HG02571 (cell line): ENCODE measurements at regions not wholly inside any gene's neighbourhood (a gene's known extent, or its start where the extent isn't known, plus 50 kb on each side); places are given as distances from the start of the nearest gene placed in this dataset.

Experiments used
- ATAC-seq: cut with Tn5 transposase; IDR thresholded peaks from one replicate; pipeline ENCODE4 v1.9.1; 2021; ENCODE audit warnings: mild to moderate bottlenecking, moderate library complexity; ENCODE audit not compliant: unreplicated experiment

DNA sequence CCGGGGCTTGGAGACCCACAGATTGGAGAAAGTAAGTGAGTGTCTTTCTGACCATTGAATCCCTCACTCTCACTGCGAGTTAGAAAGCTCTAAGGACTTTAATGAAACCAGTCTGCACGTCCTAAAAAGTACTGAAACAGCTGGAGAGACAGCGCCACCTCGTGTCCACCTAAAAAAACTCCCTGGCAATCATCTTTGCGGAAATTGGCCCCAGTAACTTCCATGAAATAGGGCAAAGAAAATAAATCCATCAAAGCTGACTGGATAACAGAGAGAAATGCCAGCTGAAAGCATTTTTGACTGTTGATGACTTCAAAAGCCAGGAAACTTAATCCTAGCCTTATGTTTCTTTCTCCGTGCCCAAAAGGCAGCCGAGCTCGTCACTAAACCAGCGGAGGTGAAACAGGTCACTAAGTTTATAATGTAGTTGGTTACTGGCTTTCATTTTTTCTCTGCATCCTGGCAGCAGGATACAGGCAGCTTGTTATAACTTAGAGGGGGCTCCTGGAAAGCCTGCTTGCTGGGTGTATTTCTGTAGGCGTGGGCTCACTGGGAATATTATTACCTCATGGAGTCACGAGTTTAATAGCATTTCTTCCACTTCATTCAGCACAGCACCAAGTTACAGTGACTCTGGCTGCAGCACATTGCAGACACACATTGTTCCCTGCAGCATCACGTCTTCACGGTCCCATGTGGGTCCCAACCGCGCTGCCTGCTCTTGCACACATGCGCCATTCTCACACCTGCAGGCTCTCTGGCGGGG is 266.5 kb downstream of the HRH4 start:
- ATAC-seq: no peak

DNA sequence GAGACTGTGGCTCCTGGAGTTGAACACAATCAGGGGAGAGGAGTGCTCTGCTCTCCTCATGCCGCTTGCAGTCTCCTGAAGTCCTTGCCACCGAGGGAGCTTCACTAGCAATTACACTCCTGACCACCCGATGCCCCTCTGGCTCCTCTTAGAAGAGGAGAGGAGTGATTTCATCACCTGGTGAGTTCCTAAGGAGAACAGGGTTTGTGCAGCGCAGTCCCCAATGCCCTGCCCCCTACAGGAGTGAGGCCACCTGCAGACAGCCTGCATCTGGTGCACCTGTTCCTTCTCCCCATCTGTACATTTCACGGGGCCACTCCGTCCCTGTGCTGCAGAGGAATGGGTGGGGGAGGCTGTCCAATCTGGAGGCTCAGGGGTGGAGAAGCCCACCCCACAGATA is 267.2 kb downstream of the HRH4 start:
- no peak for ATAC-seq

DNA sequence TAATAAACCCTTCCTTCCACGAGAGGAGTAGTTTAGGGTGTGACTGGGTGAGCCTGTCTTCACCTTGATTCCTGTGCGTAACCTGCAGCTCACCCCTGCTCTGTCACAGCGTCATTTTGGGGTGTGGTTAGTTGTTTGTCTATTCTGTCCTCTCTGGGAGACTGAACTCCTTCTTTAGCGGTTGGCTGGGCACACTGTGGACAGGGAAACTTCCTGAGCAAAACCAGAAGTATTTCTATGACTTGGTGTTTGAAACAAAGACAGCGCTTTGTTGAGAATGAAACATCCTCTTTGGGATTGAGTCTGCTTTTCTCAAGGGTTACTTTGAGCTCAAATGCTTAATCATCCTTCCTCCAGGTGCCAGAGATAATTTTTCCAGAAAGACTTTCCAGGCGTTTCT is 270.7 kb downstream of the HRH4 start:
- no peak for ATAC-seq

DNA sequence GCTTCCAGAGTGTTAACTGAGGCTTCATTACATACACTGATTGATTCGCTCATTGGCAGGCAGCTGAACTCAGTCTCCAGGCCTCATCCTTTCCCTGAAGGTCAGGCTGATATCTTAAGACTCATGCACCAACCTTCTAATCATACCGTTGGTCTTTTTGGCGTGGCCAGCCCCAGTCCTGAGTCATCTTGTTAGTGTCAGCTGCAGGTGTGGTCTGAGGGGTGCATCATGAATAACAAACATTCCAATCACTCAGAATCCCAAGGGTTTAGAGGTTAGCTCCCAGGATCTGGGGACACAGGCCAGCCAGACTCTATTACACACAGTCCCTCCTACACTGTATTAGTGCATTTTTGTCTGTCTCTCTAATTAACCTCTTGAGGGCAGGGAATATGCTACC is 271.5 kb downstream of the HRH4 start:
- no peak for ATAC-seq

DNA sequence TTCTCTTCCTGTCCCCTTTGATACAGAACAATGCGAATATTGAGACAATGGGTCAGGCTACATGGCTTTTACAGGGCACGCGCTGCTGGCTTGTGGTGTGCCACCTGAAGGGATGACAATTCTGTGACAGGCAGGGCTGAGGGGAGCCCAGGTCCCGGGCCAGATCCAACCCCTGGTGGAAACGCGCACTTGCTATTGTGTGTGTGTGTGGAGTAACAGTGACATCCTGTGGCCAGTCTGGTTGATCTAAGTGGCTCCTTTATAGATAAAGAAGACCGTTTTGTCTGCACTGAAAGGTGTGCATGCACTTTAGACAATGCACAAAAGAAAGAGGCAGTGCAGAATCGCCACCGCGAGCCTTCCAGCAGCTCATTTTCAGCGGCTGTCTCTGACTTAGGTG is 273.6 kb downstream of the HRH4 start:
- ATAC-seq: no peak

DNA sequence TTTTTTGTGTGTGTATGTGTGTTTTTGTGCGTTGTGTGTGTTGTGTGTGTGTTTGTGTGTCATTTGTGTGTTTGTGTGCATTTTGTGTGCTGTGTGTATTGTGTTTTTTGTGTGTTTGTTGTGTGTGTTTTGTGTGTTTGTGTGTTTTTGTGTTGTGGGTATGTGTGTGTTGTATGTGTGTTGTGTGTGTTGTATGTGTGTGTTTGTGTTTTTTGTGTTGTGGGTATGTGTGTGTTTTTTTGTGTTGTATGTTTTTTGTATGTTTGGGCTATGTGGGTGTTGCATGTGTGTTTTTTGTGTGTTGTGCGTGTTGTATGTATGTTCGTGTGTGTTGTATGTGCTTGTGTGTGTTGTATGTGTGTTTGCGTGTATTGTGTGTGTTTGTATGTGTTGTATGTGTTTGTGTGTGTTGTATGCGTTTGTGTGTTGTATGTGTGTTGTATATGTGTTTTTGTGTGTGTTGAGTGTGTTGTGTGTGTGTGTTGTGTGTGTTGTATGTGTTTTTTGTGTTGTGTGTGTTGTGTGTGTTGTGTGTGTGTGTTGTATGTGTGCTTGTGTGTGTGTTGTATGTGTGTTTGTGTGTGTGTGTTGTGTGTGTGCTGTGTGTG is 275.3 kb downstream of the HRH4 start:
- ATAC-seq: no peak

DNA sequence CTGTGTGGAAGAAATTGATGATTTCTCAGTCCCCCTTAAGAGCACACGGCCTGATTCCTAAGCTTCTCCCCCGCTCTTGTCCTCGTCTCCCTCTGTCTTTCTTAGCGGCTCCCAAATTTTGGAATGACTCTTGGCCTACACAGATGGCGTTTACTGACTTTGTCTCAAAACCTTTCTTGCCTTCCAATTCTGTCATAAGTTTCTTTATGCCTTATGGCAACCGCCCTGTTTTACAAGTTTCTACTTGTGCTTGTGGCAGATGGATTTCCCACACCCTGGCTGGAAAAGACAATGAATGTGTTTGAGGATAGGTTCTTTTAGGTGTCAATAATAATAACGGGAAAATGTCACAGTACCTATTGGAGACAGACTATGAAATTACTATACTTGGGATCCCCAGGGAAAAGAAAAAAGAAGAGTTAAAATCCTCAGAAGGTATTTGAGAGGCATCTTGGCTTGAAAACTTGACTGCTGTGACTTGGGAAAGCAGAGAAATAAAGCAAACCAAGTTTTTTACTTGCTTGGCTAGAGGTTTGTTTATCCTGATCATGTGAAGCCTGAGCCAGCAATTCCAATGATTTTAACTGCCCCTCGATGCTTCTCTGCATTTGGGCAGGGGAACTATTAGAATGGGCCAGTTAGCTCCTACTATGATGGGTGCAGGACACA is 276.4 kb downstream of the HRH4 start:
- no peak for ATAC-seq

DNA sequence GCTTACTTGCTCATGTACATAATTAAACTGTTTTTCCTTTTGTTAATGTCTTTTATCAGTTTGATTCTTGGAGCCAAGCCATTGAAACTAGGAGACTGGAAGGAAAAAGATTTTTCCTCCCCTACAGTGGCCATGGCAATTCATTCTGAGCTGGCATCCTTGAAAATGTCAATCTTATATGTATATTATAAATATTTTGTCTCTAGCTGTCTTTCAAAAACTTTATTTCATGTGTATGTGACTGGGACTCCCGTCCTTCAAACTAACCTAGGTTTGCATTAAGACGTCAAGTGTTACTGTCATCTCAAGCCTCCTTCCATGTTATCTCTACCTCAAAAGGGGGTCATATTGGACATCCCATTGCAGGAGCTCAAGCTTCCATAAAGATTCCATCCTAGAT is 280.4 kb downstream of the HRH4 start:
- ATAC-seq: no peak

DNA sequence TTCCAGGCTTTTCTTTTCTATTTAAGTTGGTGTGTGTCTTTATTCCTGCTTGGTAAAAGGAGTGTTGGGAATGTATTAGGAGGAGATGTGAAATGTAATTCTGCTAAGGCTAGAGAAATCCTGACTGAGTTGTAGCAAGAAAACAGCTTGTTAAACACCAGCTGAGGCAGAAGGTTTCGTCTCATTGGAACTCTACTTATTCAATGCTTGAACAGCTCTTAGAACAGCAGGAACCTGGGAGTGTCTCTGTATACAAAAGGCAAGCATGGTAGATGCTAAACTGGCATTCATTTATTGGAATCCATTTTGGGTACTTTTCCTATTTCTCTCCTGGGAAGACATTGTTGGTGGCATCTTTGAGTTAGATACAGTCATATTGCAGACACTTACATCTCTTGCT is 280.9 kb downstream of the HRH4 start:
- ATAC-seq: no peak

DNA sequence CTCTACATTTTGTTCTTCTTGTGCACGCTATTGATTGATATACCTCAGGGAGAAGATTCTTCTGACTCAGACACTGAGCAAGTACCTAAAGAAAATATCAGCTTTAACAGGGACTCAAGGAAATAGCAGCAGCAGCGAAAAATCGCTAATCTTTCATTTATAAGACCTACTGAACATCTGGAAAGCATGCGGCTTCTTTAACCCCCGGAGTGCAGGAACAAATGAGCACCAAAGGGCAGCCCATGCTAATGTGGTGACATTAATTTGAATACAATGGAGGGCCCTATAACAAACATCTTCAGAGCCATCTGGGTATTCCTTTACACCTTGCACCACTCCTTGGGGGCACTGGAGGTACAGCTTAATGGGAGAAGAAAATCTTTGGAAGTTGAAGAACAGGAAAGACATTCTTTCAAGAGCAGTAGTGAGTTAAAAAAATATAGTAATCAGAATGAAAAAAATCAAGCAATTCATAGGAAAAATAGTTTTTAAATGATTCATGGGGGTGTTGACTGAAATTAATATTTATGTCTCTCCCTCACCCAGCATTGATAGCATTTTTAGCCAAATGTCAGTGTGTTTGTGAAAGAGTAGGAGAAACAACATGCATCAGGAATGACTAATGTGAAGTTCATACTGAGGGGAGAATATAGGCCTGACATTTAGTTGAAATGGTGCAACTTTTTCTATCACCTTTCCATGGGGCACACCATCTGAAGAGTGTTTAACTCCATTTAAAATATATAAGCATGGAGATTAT is 281.7 kb downstream of the HRH4 start:
- no peak for ATAC-seq

DNA sequence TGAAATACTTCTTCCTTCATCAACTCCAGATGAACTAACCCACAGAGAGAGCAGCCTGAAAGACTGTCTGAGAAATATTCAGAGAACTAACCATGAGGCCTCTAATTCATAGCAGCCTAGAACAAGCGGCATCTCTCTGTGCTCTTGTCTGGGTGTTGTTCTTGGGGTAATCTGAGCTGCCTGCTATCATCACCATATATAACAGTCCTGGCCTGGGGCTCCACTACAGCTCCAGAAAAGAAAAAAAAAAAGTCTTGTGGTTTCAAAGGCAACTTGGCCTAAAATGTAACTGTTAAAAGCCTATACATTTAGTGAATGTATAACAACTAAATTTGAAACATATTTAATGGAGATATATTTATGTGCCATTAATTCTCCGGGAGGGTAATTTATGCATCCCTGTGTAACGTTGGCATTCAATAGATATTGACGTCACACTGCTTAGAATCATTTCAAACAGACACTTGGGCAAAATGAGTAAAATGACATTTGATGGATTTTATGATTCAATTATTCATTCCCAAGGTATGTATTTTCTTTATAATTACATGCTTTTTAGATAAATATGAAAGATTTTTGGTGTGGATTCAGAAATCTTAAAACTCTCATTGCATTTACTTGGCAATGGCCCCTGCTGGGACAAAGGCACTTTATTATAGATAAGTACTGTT is 294.3 kb downstream of the HRH4 start:
- no peak for ATAC-seq

DNA sequence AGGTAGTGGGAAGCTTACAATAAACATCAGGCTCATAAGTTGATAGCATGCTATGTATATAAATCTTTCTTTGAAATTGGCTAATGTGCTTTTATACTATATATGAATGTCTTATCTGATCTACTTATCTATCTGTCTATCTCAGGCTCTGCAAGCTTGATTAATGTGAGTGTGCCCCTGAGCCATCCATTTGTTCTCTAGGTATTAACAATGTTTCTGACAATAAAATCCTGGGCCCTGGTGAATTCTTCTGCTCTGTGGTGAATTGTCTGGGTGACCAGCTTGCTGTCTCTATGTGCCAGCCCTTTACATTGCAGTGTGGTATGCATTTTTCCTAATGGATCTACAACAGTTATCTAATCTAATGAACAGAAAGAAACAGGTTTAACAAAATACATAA is 295.9 kb downstream of the HRH4 start:
- ATAC-seq: no peak

DNA sequence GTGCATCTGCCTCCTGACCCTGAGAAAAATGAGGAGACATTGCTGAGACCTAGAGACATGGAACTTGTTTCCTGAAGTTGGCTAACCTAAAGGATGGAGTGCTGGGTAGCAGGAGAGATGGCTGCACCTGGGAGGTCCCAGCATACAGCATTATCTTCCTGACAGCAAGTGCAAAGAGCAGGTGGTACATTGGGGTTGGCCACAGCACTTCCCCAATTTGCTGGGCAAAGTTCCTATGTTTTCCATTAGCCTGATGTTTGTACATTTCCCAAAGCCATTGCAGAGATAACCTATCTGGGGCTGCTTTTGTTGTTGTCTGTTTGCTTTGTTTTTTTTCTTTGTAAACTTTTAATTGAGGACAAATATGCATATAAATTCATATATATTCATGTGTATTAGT is 296.7 kb downstream of the HRH4 start:
- ATAC-seq: no peak

DNA sequence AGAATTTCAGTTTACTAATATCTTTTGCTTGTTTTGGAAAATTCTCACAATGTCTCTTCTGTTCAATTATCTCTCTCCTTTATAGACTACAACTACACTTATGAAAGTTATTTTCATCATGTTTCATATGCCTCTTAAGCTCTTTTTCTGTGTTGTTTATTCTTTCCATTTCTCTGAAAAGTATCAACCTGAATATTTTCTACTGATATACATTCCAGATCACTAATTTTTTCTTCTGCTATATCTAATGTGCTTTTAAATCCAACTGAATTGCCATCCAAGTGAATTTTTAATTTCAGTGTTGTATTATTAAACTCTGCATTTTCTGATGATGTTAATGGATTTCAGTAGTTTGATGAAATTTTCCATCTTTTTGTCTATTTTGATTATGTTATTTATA is 301.3 kb downstream of the HRH4 start:
- no peak for ATAC-seq

DNA sequence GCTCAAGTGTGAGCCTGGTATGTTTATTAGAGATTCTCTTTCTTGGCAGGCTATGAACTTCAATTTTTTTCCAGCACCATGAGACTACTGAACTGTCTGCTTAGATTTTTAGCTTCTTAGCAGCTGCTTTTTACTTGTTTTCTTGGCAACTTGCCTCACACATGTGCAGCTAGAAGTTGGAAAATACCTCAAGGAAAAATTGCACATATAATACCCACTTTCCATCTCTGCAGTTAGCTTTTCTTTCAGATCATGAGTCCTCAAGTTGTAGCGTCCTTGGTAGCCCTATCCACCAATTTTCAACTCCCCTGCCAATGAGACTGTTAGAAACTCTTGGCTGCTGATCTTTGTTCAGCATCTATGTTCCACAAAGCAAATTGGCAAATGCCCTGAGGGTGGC is 302.1 kb downstream of the HRH4 start:
- no peak for ATAC-seq

DNA sequence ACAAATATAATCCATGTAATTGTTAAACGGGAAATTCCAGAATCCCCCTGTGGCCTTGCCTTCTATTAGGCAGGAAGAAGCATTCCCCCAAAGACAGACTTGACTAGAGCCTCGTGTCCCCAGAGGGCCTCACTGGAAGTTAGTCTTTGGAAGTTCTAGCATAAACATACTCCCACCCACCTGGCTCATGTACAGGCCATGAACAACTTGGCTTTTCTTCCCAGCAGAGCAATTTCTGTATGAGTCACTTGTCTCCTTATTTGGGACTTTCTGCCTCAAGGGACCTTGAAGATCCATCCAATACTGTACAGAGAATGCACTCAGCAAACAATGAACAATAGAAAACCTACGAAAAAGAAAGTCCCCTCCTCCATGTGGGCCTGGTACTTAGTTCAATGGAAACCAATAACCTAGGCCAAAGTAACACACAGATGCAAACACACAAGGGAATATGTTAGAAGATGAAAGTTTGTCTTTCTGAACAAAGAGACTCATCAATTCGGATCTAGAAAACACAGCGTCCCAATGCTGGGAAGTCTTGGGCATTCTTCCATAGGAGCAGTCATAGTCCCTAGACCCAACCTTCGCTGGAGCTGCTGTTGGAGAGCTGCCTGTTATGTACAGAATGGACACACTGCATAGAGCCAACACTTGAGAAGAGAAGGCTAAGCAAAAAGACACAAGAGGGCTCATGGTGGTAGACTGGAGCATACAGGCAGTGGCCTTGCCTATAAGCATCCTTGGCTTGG is 303.5 kb downstream of the HRH4 start:
- no peak for ATAC-seq

DNA sequence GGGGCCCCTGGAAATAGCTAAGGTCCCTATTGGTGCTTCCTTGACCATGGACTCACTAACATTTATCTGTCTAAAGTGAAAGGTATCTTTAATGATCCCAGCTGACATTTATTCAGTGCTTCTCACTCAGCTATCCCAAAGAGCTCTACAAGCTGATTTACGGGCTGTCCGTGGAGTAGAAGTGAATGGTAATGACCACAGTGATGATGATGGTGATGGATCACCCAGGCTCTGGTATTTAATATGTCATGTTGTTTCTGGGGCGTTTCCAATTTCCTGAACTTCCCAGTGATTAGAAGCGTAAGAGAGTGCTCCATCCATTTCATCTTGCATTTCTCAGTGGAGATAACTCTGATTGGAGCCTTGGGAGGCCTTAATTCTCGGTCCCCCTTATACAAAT is 304.3 kb downstream of the HRH4 start:
- no peak for ATAC-seq

DNA sequence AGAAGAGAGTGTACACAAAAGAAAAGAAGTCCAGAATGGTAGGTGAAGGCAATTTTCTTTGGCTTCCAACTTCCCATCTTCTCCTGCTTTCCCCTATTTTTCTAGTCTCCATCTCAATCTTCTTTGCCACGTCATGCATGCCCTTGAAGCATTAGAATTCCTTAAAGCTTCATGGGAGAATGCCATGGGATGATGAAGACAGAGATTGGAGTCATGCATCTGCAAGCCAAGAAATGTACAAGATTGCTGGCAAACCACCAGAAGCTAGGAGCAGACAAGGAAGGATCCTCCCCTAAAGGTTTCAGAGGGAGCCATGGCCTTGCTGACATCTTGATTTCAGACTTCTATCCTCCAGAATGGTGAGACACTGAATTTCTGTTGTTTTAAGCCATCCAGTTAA is 305.9 kb downstream of the HRH4 start:
- no peak for ATAC-seq

DNA sequence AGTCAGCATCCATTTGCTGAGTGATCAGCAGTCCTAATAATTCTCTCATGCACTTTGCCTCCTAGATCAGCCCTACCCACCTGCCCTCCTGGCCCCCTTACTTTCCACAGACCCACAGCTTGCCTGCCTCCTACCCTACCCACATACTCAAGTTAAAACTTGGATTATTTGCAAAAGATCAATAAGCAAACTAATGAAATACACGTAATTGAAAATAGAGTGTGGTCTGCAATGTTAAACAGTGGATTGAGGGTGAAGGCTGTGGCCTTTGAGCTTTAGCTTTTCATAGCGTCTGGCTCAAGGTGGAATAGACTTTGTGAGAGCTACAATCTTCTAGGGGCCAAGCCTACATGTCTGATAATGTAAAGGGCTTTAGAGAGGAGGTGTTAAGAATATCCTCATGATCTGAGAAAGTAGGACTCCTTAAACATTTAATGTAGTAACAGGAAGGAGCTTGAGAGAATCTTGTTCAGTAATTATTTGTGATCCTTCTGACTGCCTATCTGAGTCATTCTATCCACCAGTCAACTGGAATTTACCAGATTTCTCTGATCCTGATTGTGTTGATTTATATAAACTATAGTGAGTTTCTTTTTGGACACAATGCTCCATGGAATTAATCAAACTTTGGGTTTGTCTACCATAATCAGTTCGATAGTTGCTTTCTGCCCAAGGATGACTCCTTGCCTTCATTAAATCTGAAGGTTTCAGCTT is 310.0 kb downstream of the HRH4 start:
- ATAC-seq: no peak

DNA sequence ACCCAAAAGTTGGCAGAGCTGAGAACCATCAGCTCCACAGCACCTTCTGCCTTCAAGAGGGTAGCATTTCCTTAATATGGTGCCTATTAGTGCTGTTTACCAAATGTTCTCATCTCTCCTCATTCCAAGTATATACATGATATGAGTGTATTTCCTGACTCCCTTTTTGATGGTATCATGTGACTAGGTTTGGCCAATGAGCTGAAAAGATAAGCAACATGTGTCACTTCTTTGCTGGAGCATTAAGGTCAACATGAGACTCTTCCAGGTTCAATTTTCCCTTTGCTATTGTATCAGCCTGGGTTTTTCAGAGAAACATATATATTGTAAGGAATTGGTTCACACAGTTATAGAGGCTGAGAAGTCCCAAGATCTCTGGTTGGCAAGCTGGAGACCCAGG is 310.9 kb downstream of the HRH4 start:
- ATAC-seq: no peak
